ENCODE measurements at regions not wholly inside any gene's neighbourhood (a gene's known extent, or its start where the extent isn't known, plus 50 kb on each side); places are given as distances from the start of the nearest gene placed in this dataset.
"Not testable (repeated sequence)": the region's sequence is repeated elsewhere in the genome, so short reads cannot be mapped to it uniquely, and the experiment has no call there.

DNA sequence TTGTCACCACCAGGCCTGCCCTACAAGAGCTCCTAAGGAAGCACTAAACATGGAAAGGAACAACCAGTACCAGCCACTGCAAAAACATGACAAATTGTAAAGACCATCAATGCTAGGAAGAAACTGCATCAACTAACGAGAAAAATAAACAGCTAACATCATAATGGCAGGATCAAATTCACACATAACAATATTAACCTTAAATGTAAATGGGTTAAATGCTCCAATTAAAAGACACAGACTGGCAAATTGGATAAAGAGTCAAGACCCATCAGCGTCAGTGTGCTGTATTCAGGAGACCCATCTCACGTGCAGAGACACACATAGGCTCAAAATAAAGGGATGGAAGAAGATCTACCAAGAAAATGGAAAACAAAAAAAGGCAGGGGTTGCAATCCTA, 77.0 kb upstream of the SAMSN1 start:
- TF ChIP-seq, protein P1, sequence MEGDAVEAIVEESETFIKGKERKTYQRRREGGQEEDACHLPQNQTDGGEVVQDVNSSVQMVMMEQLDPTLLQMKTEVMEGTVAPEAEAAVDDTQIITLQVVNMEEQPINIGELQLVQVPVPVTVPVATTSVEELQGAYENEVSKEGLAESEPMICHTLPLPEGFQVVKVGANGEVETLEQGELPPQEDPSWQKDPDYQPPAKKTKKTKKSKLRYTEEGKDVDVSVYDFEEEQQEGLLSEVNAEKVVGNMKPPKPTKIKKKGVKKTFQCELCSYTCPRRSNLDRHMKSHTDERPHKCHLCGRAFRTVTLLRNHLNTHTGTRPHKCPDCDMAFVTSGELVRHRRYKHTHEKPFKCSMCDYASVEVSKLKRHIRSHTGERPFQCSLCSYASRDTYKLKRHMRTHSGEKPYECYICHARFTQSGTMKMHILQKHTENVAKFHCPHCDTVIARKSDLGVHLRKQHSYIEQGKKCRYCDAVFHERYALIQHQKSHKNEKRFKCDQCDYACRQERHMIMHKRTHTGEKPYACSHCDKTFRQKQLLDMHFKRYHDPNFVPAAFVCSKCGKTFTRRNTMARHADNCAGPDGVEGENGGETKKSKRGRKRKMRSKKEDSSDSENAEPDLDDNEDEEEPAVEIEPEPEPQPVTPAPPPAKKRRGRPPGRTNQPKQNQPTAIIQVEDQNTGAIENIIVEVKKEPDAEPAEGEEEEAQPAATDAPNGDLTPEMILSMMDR (optimal IDR thresholded peaks at IDR 0.05 in 1 of 3, IDR thresholded peaks at IDR 0.05 in 1 of 3, conservative IDR thresholded peaks at IDR 0.05 in 1 of 3; ENCODE audit: extremely low read depth in 1 of 3, insufficient read depth in 2 of 3, low read length in 3 of 3), result not testable (repeated sequence)
- not testable (repeated sequence) for TF ChIP-seq EZH2 (IDR thresholded peaks at IDR 0.05; ENCODE audit: low read length)
